Fibroblast of mammary gland (primary cell): ENCODE measurements at regions not wholly inside any gene's neighbourhood (a gene's known extent, or its start where the extent isn't known, plus 50 kb on each side); places are given as distances from the start of the nearest gene placed in this dataset.

Experiments used
- DNase-seq: peaks from one replicate; pipeline ENCODE4 v3.0.0-alpha.2; 2010; ENCODE audit warnings: low read depth
- H3K4me3 ChIP-seq: 2 replicates; pipeline ENCODE4 v1.5.1; 2011; ENCODE audit warnings: low read depth, mild to moderate bottlenecking, low read length, moderate library complexity; ENCODE audit not compliant: control insufficient read depth
- CTCF ChIP-seq: conservative IDR thresholded peaks from 2 replicates; pipeline ENCODE4 v1.5.1; 2011; ENCODE audit warnings: low read depth, low read length, inconsistent platforms; ENCODE audit not compliant: control insufficient read depth, insufficient read depth

DNA sequence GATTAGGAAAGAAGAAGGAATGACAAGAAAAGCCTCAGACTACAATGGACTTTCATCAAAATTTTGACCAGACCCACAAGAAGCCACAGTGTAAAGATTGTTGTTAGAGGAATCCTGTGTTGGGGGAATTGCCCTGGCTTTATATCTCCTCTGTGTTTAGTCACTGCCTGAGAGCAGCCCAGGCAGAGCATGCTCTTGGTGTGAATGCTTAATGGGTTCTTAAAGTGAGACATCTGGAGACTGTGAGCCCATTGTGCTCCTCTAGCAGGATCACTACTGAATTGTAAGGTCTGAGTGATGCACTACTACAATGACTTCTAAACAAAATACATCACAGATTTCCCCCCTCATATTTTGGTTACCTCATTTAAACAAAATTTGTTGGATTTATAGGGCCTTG lies 1860.5 kb upstream of the ADGRL3 start:
- H3K4me3 ChIP-seq, result no peak overlapping the region
- no peak for TF ChIP-seq CTCF
- no peak for DNase-seq

DNA sequence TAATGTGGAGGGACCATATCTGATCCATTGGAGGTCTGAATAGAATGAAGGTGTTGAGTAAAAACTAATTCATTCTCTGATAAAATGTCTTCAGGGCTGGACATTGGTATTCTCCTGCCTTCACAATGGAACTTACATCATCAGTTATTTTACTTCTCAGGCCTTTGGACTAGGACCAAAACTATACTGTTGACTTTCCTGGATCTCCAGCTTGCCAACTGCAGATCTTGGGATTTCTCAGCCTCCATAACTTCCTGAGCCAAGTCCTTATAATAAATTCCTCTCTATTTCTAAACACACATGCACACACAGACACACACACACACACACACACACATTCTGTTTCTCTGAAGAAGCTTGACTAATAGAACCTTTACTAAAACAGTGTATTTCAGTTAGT lies 1858.6 kb upstream of the ADGRL3 start:
- no peak for DNase-seq
- TF ChIP-seq CTCF, result no peak
- H3K4me3 ChIP-seq, result no peak overlapping the region

- no peak overlapping the region for H3K4me3 ChIP-seq
- TF ChIP-seq CTCF, result no peak
- DNase-seq, result no peak
Observed at GRCh38 chr4:59348949-59349348, 1851.2 kb upstream of the ADGRL3 start.

- no peak for TF ChIP-seq CTCF
- H3K4me3 ChIP-seq, result no peak overlapping the region
- no peak for DNase-seq
Observed at GRCh38 chr4:59369229-59369628, 1830.9 kb upstream of the ADGRL3 start.

GRCh38 chr4:59374416-59374815 lies 1825.7 kb upstream of the ADGRL3 start:
- DNase-seq, result no peak
- no peak for TF ChIP-seq CTCF
- H3K4me3 ChIP-seq, result no peak overlapping the region

DNA sequence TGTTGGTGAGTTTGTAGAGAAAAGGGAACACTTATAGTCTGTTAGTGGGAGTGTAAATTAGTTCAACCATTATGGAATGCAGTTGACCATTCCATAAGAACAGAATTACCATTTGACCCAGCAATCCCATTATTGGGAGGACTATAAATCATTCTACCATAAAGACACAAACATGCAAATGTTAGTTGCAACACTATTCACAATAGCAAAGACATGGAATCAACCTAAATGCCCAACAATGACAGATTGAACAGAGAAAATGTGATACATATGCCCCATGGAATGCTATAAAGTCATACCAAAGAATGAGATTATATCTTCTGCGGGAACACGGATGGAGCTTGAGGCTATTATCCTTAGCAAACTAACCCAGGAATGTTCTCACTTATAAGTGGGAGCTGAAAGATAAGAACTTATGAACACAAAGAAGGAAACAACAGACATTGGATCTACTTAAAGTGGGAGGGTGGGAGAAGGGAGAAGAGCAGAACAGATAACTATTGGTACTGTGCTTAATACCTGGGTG lies 1819.2 kb upstream of the ADGRL3 start:
- DNase-seq, result no peak
- TF ChIP-seq CTCF, result no peak
- H3K4me3 ChIP-seq, result no peak overlapping the region

GRCh38 chr4:59381591-59381990 lies 1818.5 kb upstream of the ADGRL3 start:
- DNase-seq, result no peak
- H3K4me3 ChIP-seq, result no peak overlapping the region
- no peak for TF ChIP-seq CTCF
